DMS79 (cell line): ENCODE measurements at regions not wholly inside any gene's neighbourhood (a gene's known extent, or its start where the extent isn't known, plus 50 kb on each side); places are given as distances from the start of the nearest gene placed in this dataset.
"Not testable (repeated sequence)": the region's sequence is repeated elsewhere in the genome, so short reads cannot be mapped to it uniquely, and the experiment has no call there.

ENCODE experiments used
- DNase-seq: peaks from one replicate; lab custom pipeline; 2025; lab: John Stamatoyannopoulos, UW

GRCh38 chr6:14217728-14218518 is 100.4 kb downstream of the CD83 start:
- no peak for DNase-seq

GRCh38 chr6:14218519-14218800 is 100.9 kb downstream of the CD83 start:
- DNase-seq = no peak

DNA sequence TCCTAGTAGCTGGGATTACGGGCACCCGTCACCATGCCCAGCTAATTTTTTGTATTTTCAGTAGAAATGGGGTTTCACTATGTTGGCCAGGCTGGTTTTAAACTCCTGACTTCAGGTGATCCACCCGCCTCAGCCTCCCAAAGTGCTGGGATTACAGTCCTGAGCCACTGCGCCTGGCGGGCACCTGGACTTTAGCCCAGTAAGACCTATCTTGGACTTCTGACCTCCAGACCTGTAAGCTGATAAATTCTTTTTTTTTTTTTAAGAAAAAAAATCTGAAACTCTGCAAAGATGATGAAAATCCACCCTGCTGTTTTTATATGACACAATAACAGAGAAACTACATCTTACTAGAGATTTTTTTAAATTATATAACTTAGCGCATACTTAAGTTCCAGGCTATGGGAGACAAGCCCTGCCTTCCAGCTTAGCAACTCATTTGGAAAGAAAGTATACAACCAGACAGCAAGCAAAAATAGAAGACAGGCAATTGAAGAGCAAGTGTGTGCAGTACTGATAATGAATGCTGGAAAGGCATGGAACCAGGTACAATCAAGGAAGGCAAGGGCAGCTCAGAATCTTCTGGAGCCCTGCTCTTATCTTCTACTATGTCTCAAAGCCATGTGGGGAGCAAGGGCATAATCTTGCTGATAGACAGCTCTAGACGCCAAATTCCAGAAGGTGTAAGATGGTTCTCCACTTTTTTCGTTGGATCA is 104.2 kb downstream of the CD83 start:
- no peak for DNase-seq

GRCh38 chr6:14222956-14223355 is 105.4 kb downstream of the CD83 start:
- DNase-seq = no peak

GRCh38 chr6:14224359-14225103 is 107.0 kb downstream of the CD83 start:
- no peak for DNase-seq

- no peak for DNase-seq
Measured at GRCh38 chr6:14226051-14226660, 108.6 kb downstream of the CD83 start.

DNA sequence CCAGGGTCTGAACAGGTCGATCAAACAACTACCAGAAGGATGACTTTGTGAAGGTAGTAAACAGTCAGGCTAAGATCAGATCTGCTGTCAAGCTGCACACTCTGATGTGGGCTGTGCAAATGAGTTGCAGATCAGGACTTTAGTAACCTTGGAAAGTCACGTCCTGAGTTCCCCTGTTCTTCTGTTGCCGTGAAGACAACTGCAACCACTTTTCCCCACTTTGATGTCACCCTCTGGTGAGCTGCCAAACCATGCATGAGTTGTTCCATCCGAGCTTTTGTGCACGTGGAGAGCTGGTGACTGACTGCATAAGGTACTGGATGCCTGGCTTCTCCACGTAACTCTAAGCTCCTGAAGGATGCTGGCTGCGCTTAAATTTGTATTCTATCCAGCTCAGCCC is 111.0 kb downstream of the CD83 start:
- DNase-seq = peak; percentile 33

- DNase-seq = peak; percentile 85
Measured at GRCh38 chr6:14231071-14231483, 113.5 kb downstream of the CD83 start.

- DNase-seq = no peak
Measured at GRCh38 chr6:14231501-14232280, 114.1 kb downstream of the CD83 start.

GRCh38 chr6:14232889-14233288 is 115.3 kb downstream of the CD83 start:
- DNase-seq = peak; percentile 74

DNA sequence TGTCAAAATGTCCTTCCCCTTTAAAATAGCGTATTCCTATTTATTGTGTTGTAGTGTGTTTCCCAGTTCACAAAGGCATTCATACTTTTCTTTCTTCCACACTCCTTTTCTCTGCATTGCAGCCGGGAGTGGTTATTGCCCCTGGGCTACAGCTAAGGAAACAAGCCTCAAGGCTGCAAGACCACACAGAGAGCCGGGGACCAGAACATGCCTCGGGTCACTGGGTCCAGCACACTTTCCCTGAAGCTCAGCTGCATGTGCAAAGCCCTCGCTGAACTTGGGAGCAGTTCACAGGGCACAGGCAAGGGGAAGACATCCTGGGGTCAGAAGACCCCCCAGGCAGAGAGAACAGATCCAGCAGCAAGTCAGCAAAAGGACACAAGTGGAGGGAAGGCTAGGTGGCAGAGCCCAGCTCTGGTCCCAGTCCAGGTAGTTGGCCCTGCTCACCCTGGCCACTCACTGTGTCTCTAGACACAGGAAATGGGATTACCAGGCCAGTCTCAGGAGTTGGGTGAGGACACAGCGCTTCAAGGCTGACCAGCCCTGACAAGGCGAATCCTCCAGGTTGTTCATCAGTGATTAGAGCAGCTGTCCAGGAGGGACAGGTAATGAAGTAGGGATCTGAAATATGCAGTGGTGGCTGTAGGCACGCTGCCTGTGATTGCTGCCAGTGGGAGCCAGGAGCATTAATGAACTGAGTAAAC is 118.2 kb downstream of the CD83 start:
- no peak for DNase-seq

DNA sequence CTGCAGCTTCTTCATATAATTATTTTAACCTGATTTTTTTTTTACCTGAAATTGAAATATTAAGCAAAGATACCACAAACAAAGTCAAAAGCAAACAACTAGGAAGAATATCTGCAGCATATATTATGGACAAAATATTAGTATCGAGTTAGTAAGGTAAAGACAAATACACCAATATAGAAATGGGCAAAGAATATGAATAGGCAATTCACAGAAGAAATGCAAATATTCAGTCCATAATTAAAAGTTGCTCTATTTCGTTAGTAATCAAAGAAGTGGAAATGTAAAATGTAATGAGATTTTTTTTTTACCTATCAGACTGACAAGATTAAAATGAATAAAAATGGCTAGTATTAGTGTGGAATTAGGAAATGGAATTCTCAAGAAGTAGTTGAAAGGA is 121.5 kb downstream of the CD83 start:
- no peak for DNase-seq

DNA sequence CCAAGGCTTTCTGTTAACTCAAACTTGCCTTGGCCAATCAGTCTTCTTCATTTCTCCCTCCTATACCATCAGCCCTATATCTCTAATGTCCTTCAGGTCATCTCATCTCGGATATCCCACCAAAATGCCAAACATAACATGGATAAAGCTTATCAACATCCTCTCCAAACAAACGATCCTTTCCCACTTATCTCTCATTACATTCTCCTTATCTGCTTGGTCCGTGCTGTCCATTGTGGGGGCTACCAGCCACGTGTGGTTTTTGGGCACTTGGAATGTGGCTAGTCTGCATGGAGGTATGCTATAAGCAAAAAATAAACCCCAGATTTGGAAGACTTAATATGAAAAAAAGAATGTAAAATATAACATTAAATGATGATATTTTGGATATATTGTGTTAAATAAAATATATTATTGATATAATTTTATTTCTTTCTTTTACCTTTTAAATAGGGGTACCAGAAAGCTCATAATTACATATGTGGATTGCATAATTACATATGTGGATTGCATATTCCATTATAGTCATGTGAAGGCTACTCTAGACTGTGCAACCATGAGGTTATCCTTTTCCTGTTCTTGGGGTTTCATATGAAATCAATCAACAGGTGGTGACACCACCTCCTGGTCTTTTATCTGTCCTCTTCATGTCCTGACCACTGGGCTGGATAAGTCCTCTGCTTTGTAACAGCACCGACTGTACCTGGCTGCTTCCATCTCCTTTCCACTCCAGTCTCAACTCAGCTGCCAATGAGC is 123.0 kb downstream of the CD83 start:
- DNase-seq = no peak

GRCh38 chr6:14241255-14242070 is 123.9 kb downstream of the CD83 start:
- DNase-seq = no peak

DNA sequence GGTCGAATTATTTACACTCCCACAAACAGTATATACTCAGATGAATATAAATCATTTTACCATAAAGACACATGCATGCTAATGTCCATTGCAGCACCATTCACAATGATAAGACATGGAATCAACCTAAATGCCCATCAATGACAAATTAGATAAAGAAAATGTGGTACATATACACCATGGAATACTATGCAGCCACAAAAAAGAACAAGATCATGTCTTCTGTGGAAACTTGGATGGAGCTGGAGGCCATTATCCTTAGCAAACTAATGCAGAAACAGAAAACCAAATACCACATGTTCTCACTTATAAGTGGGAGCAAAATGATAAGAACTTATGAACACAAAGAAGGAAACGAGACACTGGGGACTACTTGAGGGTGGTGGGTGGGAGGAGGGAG is 125.3 kb downstream of the CD83 start:
- not testable (repeated sequence) for DNase-seq

GRCh38 chr6:14243597-14243996 is 126.0 kb downstream of the CD83 start:
- DNase-seq = no peak

DNA sequence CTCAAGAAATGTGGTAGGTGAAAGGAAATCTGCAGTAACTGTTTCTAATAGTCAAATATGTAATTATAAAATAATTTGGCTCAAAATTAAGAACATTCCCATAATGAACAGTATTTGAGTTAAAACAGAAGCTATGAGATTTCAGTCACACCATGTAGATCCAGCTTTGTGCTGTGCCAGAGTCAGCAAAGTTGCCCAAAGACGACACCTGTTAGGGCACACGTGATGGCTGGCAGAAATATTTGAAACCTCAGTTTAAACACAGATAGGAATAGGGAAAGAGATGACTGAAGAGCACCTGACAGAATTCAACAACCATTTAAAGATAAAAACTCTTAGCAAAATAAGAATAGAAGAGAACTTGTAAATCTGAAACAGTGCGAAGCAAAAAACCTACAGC is 129.3 kb downstream of the CD83 start:
- no peak for DNase-seq

- no peak for DNase-seq
Measured at GRCh38 chr6:14250573-14250972, 133.0 kb downstream of the CD83 start.

DNA sequence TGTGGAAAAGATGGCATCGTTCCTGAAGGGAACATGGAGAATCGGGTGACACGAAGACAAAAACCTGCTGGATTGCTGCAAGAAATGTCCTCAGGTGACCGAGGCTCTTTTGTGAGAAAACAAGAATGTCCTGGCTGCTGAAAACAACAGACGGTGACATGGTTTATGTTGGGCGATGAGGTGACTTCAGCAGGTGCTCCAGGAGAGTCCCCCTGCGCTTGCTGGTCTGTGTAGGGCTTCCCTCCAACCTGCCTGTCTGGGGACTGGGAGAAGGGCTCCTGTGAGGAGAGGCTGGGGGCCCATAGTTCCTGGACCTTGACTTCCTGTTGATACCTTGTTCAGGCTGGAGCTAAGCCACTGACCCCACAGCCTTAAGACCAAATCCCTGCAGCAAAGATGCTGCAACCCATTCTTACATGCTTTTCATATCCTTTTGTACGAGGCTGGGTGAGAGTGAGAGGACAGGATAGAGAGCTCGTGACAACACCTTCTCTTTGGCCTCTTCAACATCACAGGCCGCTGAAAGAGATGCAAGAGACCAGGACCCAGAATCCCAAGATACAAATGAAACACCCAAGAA is 134.8 kb downstream of the CD83 start:
- DNase-seq = no peak
